GM18909 (cell line): ENCODE measurements at regions not wholly inside any gene's neighbourhood (a gene's known extent, or its start where the extent isn't known, plus 50 kb on each side); places are given as distances from the start of the nearest gene placed in this dataset.
"Not testable (repeated sequence)": the region's sequence is repeated elsewhere in the genome, so short reads cannot be mapped to it uniquely, and the experiment has no call there.

Source experiments
- ATAC-seq: cut with Tn5 transposase; IDR thresholded peaks from one replicate; pipeline ENCODE4 v1.9.1; 2021; ENCODE audit warnings: mild to moderate bottlenecking; ENCODE audit not compliant: unreplicated experiment, poor library complexity

DNA sequence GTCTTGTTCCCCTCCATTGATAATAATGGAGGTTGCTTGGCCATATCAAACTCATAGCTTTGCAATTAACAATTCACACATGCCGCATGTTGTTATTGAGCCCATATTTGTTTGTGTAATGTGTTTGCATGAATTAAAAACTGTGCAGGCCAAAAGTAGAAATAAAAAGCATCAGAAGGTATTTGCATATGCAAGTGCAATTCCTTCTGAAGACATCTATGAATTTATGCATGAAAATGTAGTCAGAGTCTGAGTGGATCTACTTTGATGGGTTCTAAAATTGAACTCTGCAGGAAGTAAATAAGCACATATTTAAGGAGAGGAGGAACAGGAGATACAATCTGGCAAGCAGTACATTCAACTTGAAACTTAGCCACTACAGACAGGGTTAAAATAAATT, 1004.6 kb upstream of the WWC1 start:
- ATAC-seq, result no peak

DNA sequence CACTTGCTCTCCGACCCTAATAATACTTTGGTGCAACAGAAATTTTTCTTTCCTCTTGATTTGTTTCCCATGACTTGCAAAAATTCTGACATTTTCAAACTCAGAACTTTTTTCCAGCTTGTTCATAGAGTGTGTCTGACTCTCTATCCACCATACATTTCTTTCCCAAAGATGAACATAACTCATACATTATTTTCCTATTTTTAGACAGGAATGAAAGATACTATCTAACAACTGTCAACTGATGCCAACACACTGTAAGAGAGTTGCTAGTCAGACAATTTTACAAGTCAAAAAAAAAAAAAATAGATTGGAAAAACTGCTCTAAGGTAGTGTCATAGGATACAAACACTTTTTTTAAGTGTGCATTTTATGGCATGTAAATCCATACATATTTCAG, 1001.0 kb upstream of the WWC1 start:
- no peak for ATAC-seq

DNA sequence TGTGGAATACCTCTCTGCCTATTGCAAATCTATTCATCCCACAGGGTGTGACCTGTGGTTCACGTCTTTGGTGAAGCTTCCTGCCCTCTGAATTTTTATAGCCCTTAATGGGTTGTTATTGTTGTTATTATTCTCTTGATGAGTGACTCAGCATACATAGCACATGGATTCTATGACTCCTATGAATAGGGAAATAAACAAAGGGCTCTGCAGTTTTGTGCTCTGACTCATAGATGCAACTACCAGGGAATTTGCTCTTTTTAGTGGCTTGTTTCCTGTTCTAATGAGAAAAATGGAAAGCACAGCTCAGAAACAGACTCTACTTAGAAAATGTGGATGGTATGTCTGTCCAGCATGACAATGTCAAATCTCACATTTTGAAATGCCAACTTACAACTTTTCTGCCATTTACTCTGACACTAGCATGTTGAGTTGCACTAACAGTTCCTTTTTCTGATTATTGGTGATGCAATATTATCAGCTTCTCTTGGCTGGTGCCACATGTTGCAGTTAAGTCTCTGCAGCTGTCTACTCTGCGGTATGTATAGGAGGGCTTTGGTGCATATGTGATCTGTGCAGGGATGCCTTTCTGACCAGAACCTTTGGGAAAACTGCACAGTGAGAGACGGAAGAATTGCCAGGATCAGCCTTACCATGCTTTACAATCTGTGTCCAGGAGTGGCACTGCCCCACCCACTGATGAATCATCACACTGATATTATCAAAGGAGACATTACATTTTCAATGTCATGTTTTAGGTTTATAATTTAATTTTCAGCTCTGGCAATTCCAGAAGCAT, 996.4 kb upstream of the WWC1 start:
- no peak for ATAC-seq

DNA sequence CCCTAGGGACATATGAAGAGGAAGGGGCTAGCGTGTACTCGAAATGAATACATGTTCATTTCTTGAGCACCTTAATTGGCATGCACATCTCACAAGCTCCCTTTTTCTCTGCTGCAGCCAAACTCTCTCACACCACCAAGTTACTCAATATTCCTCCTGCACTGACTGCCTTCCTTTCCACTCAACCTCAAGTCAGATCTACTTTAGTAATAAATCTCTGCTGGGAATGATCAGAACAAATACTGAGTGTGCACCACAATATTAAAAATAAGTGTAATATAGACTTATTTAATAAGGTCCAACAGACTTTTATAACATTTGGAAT, 995.8 kb upstream of the WWC1 start:
- ATAC-seq, result no peak

DNA sequence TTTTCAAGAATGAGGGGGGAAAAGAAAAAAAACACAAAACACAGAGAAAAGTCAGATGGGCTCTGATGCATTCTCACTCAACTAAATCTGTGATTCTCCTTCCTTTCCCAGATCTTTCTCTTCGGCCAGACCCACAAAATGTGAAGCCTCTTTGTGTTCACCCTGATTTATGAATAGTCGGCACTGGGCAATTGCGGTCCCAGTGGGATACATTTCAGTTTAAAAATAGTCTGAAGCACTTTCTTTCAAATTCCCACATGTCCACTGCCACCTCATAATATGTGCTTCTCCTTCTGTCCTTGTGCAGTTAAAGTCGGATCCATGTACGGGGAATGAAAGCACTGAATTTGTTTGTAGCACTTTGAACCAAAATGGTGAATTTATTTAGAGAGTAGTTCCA, 995.4 kb upstream of the WWC1 start:
- no peak for ATAC-seq

DNA sequence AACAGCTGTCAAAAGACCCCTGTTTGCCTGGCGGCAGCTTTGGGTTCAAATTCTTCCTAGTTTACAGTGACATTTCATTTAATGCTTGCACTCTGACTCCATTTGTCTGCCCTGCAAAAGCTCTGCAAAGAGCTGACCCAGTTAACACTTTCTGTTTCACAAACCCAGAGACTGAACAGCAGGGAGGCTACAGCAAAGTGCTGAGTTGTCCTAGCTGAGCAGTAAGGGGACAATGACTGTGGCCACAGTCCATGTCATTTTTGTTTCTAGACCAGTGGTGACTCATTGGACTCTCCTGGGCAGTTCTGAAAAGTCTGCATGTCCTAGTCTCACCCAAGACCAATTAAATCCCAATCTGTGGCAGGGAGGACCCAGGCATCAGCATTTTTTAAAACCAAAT, 994.8 kb upstream of the WWC1 start:
- ATAC-seq, result no peak

DNA sequence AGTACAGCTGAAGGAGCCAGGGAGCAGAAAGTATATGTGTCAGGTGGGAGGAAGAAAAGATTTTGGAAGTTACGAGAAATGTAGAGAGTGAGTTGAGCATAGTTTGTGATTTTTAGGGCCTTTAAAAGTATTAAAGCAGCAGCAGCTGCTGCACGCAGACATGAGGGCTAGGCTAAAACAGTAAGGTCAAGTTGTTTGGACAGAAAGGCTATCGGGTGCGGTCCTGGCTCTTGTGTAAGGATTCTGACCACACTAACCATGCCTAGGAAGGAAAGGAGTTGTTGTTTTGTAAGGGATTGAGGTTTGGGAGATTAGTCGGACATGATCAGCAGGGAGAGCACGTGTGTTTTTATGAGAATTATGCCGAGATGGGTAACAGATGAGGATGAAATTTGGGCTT, 991.6 kb upstream of the WWC1 start:
- not testable (repeated sequence) for ATAC-seq

DNA sequence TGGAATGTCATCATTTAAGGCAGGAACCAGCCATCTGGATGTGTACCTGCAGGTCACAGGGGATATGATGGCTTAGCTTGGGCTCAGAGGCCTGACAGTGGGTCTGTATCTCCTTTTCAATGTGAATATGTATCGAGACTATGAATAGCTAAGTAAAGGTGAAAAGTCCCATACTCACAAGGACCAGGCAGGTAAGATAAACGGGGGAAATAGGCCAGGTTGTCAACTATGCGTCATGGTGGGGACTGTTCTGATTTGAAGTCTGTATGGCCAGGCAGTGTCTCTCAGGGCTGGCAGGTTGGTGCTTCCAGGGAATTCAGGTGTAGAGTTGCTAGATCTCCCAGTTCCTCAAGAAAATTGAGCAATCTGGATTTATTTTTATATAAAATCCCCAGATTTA, 987.9 kb upstream of the WWC1 start:
- no peak for ATAC-seq

DNA sequence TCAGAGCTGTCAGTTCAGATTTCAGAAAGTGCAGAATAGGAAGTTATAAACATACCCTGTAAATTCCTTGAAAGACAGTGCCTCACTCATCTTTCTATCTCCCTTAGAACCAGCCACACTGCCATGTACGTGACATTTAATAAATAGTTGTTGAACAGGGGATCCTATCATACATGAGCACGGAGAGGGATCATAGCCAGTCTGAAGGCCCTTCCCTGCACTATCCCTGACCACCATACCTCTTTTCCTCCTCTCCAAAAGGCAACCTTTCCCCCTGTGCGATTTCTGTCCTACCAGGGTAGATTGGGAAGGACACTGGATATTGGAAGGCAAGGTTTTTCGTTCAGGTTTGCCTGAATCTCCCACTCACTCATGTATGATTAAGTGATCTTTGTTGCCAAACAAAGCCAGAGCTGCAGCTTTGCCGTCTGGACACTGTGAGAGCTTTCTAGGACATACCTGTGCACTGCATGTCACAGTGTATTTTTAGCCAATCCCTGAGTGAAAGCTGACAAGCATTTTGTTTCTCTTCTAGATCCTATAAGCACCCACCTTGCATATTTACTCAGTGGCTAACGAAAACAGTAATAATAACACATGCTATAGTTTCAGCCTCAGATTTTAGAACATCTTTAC, 986.5 kb upstream of the WWC1 start:
- no peak for ATAC-seq

DNA sequence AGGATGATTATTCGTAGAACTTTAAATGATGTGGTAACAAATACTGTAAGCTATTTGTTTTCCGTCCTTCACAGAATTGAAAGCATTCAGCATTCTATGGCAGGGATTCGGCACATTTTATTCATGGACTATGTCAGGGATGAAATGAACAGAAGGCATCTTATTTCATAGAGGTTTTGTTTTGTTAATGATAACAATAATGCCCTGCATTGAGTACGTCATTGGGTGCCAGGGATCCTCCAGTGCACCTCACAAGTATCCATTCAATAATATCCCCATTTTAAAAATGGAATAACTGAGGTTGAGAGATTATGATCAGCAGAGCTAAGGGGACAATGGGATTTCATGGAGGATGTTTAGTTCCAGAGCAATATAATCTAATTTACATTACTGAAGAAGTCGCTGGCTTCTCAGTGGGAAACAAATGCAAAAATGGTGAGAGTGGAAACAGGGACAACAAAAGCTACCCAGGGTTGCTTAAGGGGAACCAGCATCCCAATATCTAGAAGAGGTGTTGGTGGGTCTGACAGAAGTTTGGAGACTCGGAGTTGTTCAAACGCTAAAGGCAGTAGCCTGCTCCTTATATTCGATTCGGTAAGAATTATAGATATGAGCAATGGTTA, 985.7 kb upstream of the WWC1 start:
- ATAC-seq, result no peak

DNA sequence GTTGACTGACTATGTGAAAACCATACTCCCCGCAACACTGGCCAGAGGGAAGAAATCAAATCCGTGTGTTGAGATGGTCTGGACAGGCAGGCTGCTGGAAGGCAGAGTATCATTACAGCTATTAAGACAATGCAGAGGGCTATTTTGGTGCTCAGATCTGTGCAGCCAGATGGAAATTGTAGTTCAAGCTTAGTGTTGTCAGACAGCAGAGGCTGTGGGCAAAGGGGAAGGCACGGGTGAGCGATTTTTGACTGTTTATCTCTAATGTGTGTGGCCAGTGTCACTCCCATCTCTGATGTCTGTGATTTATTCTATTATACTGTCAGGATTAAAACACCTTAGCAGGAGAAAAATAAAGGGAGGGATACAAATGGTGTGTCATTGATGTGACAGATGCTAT, 984.4 kb upstream of the WWC1 start:
- no peak for ATAC-seq

DNA sequence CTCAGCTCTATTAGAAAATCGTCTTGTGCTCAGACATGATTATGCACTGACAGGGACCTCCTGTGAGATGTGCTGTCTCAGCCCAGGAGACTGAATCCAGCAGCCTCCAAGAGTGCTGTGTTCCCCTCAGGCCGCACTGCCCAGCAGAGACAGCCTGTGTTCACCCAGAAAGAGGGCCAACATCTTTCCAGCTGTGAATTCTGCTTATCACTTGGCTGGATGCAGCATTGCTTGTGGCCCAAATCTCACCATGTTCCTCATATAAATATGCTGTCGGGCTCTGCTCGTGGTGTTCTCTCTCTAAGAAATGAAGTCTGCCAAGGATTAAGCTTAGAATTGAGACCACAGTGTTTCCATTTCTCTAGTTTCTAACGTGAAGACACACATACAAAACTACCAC, 983.0 kb upstream of the WWC1 start:
- no peak for ATAC-seq

DNA sequence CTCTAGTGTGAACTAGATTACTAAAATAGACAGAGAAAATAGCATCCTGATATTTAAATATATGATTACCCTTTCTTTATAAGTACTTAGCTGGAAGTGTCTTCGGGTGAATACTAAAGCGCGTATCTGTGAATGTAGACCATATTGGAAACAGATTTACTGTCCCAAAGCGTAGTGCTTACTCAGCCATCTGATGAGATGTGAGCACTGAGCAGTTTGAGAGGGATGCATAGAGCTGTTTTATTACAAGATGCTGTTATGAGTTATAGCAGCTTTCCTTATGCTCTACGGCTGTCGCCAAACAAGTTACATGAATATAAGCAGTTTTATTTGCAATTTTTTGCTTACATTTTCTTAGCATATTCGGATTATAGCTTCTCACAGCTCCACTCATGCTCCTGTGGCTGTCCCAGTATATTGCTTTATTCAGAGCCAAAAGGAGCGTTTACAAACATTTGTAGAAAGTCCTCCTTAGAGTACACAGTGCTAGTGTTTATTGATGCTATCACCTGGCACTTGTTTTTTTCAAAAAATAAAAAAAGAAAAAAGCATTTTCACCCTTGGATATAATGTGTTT, 981.4 kb upstream of the WWC1 start:
- no peak for ATAC-seq

DNA sequence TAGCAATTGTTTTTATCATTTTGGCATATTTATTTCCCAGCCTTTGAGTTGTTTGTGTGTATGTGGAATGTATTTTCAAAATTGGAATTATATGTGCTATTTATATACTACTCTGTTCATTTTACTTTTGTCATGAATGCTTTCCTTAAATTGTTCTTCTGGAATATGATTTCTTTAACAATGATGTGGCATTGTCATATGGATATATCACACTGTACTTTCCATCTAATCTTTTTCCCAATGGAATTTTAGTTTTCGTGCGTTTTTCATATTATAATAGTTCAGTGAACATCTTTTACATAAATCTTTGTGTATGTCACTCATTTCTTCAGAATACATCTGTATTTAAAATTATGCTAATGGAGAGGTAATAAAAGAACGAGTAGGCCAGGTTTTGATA, 980.1 kb upstream of the WWC1 start:
- no peak for ATAC-seq

DNA sequence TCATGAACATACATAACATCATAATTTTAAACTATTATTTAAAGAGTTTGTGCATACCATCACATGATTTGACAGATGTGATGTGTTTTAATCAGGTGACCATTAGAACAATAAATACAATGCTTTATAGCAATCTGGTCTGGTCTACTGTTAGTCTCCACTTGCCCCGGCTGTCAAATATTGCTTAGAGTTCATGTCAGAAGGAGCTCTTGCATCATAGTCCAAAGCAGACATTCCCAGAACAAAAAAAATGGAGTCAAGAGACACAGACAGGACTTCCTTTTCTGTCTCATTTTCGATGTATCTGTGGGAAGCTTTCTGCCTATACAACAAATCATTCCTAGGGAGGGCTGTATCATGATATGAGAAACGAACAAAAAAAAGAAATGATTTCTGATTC, 979.2 kb upstream of the WWC1 start:
- no peak for ATAC-seq

DNA sequence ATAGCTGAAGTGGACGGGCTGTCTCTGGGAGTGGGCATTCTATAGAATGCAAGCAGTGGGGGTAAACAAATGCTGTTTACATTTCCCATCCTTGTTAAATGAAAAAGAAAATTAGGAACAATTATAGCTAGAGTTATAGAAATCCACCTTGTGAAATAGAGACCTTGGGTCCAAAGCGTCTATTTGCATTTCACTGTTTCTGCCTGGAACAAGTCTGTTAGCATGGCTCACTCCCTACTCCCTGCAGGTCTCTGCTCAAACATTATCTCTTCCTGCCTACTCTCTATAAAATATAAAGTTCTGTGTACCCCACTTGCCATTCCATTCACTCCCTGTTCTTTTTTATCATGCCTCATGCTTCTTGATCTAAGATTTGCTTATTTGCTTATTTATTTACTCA, 975.7 kb upstream of the WWC1 start:
- no peak for ATAC-seq

DNA sequence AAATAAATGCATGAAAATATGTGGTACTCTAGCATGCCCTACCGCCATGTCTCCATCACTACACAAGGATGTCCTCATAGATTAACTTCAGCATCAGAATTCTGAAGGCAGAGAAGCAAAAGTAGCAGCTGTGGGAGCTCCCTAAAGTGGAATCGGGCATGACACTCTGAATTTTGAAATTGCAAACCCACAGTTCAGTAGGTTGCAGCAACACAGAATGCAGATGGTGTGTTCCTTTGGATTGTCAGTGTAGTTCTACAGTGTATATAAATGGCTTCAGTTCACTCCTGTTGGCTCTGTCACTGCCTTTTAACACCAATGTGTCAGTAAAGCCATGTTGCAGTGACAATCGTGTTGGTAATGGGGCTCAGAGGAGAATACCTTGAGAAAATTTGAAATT, 973.6 kb upstream of the WWC1 start:
- no peak for ATAC-seq

DNA sequence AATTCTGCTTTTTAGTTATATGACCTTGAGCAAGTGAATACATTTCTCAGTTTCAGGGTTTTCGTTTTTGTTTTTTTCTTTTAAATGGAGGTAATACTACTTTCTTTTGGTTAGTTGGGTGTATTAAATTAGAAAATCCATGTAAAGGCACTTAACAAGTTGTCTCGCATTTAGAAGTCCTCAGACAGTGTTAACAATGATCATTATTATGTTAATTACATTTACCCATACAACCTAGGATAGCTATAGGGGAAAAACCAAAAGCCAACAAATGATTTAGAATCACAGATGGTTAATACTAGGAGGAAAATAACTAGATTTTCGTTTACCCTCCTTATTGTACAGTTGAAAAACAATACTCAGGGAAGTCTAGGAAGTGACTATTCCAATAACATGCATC, 972.2 kb upstream of the WWC1 start:
- no peak for ATAC-seq

DNA sequence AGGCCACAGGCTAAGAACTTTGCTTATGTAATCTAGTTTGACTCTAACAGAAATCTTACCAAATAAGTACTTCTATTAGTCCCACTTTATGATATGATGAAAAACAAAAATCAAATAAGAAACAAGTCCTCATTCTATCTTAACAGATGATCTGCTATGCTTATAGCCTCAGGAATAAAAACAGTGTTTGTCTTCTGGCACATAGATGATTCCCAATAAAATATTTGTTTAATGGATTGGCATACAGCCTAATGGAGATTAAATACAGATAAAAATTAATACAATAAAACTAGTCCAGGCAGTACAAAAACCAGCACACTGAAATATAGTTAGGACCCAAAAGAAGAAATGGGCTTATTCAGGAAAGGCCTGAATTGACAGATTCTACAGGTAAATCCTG, 971.4 kb upstream of the WWC1 start:
- ATAC-seq, result no peak

DNA sequence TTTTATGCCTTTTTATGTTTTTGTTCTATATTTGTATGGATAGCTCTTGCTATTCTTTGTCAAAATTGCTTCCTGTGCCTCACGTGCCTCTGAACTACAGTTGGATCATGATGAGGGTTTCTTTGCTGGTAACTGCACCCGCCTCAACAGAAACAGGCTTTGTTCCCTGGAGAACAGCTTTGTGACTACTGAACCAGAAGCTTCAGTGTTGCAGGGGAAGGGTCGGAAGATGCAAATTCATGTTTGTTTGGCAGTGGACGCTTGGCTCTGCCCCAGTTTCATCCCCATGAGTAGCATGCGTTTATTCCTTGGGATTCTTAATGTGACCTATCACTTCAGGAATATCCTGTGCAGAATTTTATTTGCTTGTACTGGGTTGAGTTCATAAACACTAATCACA, 959.1 kb upstream of the WWC1 start:
- ATAC-seq, result no peak

DNA sequence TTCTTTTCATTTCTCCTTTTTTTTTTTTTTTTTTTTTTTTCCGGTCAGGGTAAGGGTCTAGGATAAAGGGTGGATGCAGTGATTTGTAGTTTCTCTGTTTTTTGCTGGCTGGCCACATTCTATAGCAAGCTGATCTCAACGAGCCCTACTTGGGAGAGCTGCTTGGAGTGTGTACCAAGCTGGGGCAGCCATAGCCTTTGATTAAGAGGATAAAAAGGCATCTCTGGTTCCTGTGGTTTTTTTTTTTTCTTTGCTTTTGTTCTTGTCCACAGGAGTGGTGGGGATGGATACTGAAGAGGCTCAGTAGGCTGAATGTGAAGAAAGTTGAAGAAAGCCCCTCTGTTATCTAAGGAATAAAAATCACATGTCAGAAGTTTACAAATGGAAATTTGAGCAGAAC, 955.3 kb upstream of the WWC1 start:
- ATAC-seq, result no peak

DNA sequence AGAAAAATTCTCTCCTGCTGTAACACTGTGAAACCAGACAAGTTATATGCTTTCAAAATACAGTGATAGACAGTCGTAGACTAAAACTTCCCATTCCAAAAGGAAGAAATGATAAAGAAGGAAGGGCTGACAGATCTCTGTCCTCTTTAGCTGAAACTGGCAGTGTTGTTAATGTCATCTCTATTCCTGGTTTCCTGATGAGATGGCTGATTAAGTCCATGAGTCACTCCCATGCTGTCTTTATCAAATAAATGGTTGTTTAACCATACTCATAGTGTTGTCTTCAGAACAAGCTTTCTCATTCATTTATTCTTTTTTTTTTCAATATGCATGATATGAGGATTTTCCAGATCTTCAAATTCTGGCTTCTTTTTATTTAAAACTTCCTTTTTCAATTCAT, 952.2 kb upstream of the WWC1 start:
- ATAC-seq, result no peak
